Lung (tissue), 11 donors: ENCODE measurements at regions not wholly inside any gene's neighbourhood (a gene's known extent, or its start where the extent isn't known, plus 50 kb on each side); places are given as distances from the start of the nearest gene placed in this dataset.

Source experiments
- ATAC-seq: fragments of 200-7000 bp; cut with Tn5 transposase; one replicate; pipeline ENCODE4 v1.9.1; 2020; ENCODE audit warnings: moderate number of reproducible peaks; ENCODE audit not compliant: insufficient read depth, low FRiP score
- DNase-seq, 3 donors: peaks; one replicate each; pipeline ENCODE4 v3.0.0-alpha.2; 2013 to 2017
- H3K27ac ChIP-seq, 2 donors: one replicate each; pipeline ENCODE4 v1.5.1; 2013; ENCODE audit warnings: mild to moderate bottlenecking in 2 of 2, moderate library complexity in 2 of 2, control low read depth in 1 of 2, inconsistent platforms in 1 of 2, low read depth in 1 of 2, low read length in 1 of 2
- H3K27me3 ChIP-seq, 3 donors: one replicate each; pipeline ENCODE4 v1.5.1; 2013; ENCODE audit warnings: low read length in 2 of 3; ENCODE audit not compliant: control insufficient read depth in 3 of 3, insufficient read depth in 3 of 3
- H3K36me3 ChIP-seq, 4 donors: one replicate each; pipeline ENCODE4 v1.5.1; 2013; ENCODE audit warnings: low read length in 4 of 4, mild to moderate bottlenecking in 1 of 4, moderate library complexity in 1 of 4; ENCODE audit not compliant: control insufficient read depth in 4 of 4, insufficient read depth in 4 of 4
- H3K4me1 ChIP-seq, 5 donors: one replicate each; pipeline ENCODE4 v1.5.1; 2013; ENCODE audit warnings: low read length in 5 of 5, mild to moderate bottlenecking in 2 of 5, moderate library complexity in 1 of 5; ENCODE audit not compliant: control insufficient read depth in 5 of 5, insufficient read depth in 5 of 5
- H3K4me3 ChIP-seq: one replicate; pipeline ENCODE4 v1.5.1; 2013; ENCODE audit warnings: mild to moderate bottlenecking, control low read depth, moderate library complexity
- H3K9ac ChIP-seq, 2 donors: one replicate each; pipeline ENCODE4 v1.5.1; 2013; ENCODE audit warnings: low read length in 2 of 2, control low read depth in 1 of 2; ENCODE audit not compliant: insufficient read depth in 1 of 2
- H3K9me3 ChIP-seq, 4 donors: one replicate each; pipeline ENCODE4 v1.5.1; 2013; ENCODE audit warnings: low read length in 3 of 4, mild to moderate bottlenecking in 1 of 4, moderate library complexity in 1 of 4; ENCODE audit not compliant: control insufficient read depth in 4 of 4, insufficient read depth in 3 of 4
- WGBS, 2 donors: extraction: QIAGEN DNeasy Blood & Tissue Kit; methylation state at CpG; one replicate each; pipeline ENCODE4 v1.1.7; 2013; 5-methylcytosine and 5-hydroxymethylcytosine counted together
- TF ChIP-seq, protein P1 (sequence below): IDR thresholded peaks from 2 replicates; pipeline ENCODE4 v1.5.1; 2012; ENCODE audit warnings: mild to moderate bottlenecking; ENCODE audit errors: control extremely low read depth, extremely low read depth
- donor health status: control.
- donor health status: control.
- donor health status: Bipolar disorder and iron deficiency.
- donor health status: healthy.
- donor health status: DM: yes; HTN: yes; CAD: no.

GRCh38 chr11:33476945-33477606 is 219.9 kb downstream of the HIPK3 start:
- ATAC-seq: no peak
- no peak overlapping the region for H3K9ac ChIP-seq
- no peaks in the 10 kb centered on the region for H3K9me3 ChIP-seq
- peaks cover 0 to 3% (median 0%) of the 10 kb centered on the region in 3 donors for H3K27me3 ChIP-seq
- H3K4me3 ChIP-seq: no peak overlapping the region
- no peaks in the 10 kb centered on the region for H3K36me3 ChIP-seq
- TF ChIP-seq, protein P1, sequence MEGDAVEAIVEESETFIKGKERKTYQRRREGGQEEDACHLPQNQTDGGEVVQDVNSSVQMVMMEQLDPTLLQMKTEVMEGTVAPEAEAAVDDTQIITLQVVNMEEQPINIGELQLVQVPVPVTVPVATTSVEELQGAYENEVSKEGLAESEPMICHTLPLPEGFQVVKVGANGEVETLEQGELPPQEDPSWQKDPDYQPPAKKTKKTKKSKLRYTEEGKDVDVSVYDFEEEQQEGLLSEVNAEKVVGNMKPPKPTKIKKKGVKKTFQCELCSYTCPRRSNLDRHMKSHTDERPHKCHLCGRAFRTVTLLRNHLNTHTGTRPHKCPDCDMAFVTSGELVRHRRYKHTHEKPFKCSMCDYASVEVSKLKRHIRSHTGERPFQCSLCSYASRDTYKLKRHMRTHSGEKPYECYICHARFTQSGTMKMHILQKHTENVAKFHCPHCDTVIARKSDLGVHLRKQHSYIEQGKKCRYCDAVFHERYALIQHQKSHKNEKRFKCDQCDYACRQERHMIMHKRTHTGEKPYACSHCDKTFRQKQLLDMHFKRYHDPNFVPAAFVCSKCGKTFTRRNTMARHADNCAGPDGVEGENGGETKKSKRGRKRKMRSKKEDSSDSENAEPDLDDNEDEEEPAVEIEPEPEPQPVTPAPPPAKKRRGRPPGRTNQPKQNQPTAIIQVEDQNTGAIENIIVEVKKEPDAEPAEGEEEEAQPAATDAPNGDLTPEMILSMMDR: no peak
- 80 to 88% methylated on average over 6 of the region's 6 CpGs for WGBS, 2 donors
- no peak for DNase-seq
- no peak overlapping the region for H3K27ac ChIP-seq
- peaks cover 0 to 15% (median 0%) of the 10 kb centered on the region in 5 donors for H3K4me1 ChIP-seq

GRCh38 chr11:33475993-33476392 is 218.8 kb downstream of the HIPK3 start:
- TF ChIP-seq, protein P1: no peak
- H3K9me3 ChIP-seq: no peaks in the 10 kb centered on the region
- no peak overlapping the region for H3K27ac ChIP-seq
- ATAC-seq (no peak), DNase-seq (peak; percentile 71 to 93 (median 90))
- peaks cover 0 to 3% (median 0%) of the 10 kb centered on the region in 3 donors for H3K27me3 ChIP-seq
- H3K36me3 ChIP-seq: no peaks in the 10 kb centered on the region
- H3K4me1 ChIP-seq: peaks cover 0 to 15% (median 0%) of the 10 kb centered on the region in 5 donors
- H3K4me3 ChIP-seq: no peak overlapping the region
- H3K9ac ChIP-seq: no peak overlapping the region
- WGBS, 2 donors: 17 to 33% methylated on average over 5 of the region's 5 CpGs

DNA sequence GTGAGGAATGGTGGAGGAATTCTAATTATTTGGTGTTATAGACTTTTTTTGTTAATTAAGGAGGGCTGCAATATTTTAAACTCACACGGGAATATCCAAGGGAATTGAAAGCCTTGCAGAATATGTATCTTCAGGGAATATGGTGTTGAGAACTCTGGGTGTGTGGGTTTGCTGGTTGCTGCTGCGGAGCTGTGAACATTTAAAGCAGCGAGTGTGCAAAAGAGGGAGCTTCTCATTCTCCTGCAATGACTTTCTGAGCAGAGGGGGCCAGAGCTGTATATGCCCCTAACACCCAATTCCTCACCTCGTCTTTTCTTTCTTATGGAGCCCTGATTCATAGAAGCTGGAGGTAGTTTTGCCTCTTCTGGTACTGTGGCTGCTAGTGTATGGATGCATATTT is 217.7 kb downstream of the HIPK3 start:
- H3K9ac ChIP-seq: no peak overlapping the region
- no peaks in the 10 kb centered on the region for H3K27me3 ChIP-seq
- no peaks in the 10 kb centered on the region for H3K9me3 ChIP-seq
- DNase-seq (no peak), ATAC-seq (no peak)
- H3K4me3 ChIP-seq: no peak overlapping the region
- H3K27ac ChIP-seq: no peak overlapping the region
- WGBS, 2 donors: 79 to 90% methylated on average over 4 of the region's 4 CpGs
- TF ChIP-seq, protein P1: no peak
- H3K36me3 ChIP-seq: no peaks in the 10 kb centered on the region
- peaks cover 0 to 15% (median 0%) of the 10 kb centered on the region in 5 donors for H3K4me1 ChIP-seq

DNA sequence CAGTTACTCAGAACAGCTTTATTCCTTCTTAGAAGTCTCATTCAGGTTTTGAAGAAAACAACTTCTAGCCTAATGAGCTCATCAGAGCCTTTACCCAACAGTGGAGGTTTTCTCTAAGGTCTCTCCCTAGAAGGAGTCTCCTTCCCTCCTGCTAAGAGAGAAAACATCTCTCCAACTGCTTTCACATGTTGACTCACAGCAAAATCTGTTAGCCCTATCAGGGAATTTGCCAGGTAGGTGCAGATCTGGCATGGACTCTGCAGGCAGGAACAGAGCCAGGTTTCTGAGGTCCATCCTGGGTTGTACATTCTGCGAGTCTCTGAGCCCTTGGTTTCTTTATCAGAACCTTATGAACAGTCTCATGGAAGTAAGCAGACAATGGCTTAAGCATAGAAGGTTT is 214.4 kb downstream of the HIPK3 start:
- no peak overlapping the region for H3K27ac ChIP-seq
- no peak overlapping the region for H3K4me3 ChIP-seq
- H3K9me3 ChIP-seq: no peaks in the 10 kb centered on the region
- H3K27me3 ChIP-seq: no peaks in the 10 kb centered on the region
- DNase-seq (no peak), ATAC-seq (no peak)
- 88 to 92% methylated on average over 1 of the region's 1 CpG for WGBS, 2 donors
- H3K36me3 ChIP-seq: no peaks in the 10 kb centered on the region
- TF ChIP-seq, protein P1: no peak
- no peak overlapping the region for H3K9ac ChIP-seq
- H3K4me1 ChIP-seq: peaks cover 0 to 14% (median 0%) of the 10 kb centered on the region in 5 donors
